Ascending aorta (tissue), 2 donors: ENCODE measurements at regions not wholly inside any gene's neighbourhood (a gene's known extent, or its start where the extent isn't known, plus 50 kb on each side); places are given as distances from the start of the nearest gene placed in this dataset.

Experiments used
- DNase-seq, 2 donors: peaks; one replicate each; pipeline ENCODE4 v3.0.0-alpha.2; 2019; ENCODE audit warnings: low spot score in 2 of 2
- H3K27ac ChIP-seq, 2 donors: fragments of 200-600 bp; sonication (generic); one replicate each; pipeline ENCODE4 v1.5.1; 2016 to 2017; ENCODE audit warnings: mild to moderate bottlenecking in 1 of 2
- H3K27me3 ChIP-seq: fragments of 200-600 bp; sonication (generic); one replicate; pipeline ENCODE4 v1.5.1; 2017
- H3K36me3 ChIP-seq, 2 donors: fragments of 200-600 bp; sonication (generic); one replicate each; pipeline ENCODE4 v1.5.1; 2016
- H3K4me1 ChIP-seq, 2 donors: fragments of 200-600 bp; sonication (generic); one replicate each; pipeline ENCODE4 v1.5.1; 2016 to 2017; ENCODE audit warnings: mild to moderate bottlenecking in 1 of 2
- H3K4me3 ChIP-seq, 2 donors: fragments of 200-600 bp; sonication (generic); one replicate each; pipeline ENCODE4 v1.5.1; 2016 to 2017; ENCODE audit warnings: mild to moderate bottlenecking in 1 of 2
- H3K9me3 ChIP-seq, 2 donors: fragments of 200-600 bp; sonication (generic); one replicate each; pipeline ENCODE4 v1.5.1; 2016
- intact Hi-C: fragments of 100-400 bp; cut with DNase I; formaldehyde crosslinking; loops from one replicate; pipeline ENCODE4 v1.15.1; 2023
- TF ChIP-seq, protein P1 (sequence below), 3 experiments: fragments of 200-600 bp in 2 of 3; fragments of 450-650 bp in 1 of 3; sonication (generic) in 2 of 3; IDR thresholded peaks; one replicate each; pipeline ENCODE4 v1.5.1; 2016 to 2019; ENCODE audit warnings: antibody characterized with exemption in 3 of 3, mild to moderate bottlenecking in 1 of 3, moderate library complexity in 1 of 3

DNA sequence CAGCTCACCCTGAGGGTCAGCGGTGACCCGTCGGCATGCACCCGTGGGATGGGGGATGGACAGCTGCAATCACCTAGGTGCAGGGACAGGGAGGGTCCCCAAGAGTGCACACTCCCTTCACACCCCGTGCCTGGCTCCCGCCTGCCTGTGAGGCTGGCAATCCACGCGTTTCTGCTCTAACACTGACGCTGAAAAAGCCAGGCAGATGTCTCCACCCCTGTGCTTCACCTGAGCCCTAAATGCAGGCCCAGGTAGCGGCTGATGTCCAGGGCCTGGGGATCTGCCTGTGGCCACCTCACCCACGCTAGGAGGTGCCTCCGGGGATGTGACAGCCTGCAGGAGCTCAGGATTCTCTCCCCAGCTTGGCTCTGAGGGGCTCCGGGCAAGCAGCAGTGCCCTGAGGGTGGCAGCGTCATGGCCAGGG is 212.0 kb upstream of the SALL3 start:
- intact Hi-C loops = no loop called here
- H3K36me3 ChIP-seq = no peaks in the 10 kb centered on the region
- TF ChIP-seq, protein P1, sequence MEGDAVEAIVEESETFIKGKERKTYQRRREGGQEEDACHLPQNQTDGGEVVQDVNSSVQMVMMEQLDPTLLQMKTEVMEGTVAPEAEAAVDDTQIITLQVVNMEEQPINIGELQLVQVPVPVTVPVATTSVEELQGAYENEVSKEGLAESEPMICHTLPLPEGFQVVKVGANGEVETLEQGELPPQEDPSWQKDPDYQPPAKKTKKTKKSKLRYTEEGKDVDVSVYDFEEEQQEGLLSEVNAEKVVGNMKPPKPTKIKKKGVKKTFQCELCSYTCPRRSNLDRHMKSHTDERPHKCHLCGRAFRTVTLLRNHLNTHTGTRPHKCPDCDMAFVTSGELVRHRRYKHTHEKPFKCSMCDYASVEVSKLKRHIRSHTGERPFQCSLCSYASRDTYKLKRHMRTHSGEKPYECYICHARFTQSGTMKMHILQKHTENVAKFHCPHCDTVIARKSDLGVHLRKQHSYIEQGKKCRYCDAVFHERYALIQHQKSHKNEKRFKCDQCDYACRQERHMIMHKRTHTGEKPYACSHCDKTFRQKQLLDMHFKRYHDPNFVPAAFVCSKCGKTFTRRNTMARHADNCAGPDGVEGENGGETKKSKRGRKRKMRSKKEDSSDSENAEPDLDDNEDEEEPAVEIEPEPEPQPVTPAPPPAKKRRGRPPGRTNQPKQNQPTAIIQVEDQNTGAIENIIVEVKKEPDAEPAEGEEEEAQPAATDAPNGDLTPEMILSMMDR (IDR thresholded peaks at IDR 0.05) = no peak

DNA sequence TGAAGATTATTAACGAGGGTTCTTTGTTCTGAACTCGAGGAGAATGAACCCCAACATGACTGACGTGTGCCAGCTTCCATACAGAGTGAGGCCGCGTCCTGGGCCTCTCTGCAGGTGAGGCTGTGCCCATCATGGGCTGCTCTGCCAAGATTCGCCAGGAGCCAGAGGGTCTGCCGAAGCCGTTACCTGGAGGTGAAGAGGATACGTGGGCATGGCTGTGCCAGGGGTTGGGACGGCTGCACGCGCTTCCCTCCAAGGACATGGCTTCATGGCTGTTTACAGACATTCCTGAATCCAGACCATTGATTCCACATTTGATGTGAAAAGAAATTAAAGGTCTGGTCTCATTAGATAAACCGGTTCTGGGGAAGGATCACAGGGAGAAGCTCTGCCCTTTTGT is 211.4 kb upstream of the SALL3 start:
- H3K9me3 ChIP-seq = no peaks in the 10 kb centered on the region
- TF ChIP-seq, protein P1 (IDR thresholded peaks at IDR 0.05) = no peak
- no peak for DNase-seq
- H3K27me3 ChIP-seq = no peaks in the 10 kb centered on the region
- H3K4me3 ChIP-seq = no peak overlapping the region
- no peaks in the 10 kb centered on the region for H3K4me1 ChIP-seq
- no peaks in the 10 kb centered on the region for H3K36me3 ChIP-seq
- no peak overlapping the region for H3K27ac ChIP-seq
- intact Hi-C loops = no loop called here

More for the DNA sequence above, 212.0 kb upstream of the SALL3 start:
- H3K27me3 ChIP-seq = no peaks in the 10 kb centered on the region
- no peaks in the 10 kb centered on the region for H3K4me1 ChIP-seq
- no peaks in the 10 kb centered on the region for H3K9me3 ChIP-seq
- DNase-seq = no peak
- H3K27ac ChIP-seq = no peak overlapping the region
- no peak overlapping the region for H3K4me3 ChIP-seq

GRCh38 chr18:78768656-78769501 is 210.7 kb upstream of the SALL3 start:
- Histone ChIP-seq H3K4me3 (no peak overlapping the region), H3K4me1 (no peaks in the 10 kb centered on the region), H3K9me3 (no peaks in the 10 kb centered on the region), H3K36me3 (no peaks in the 10 kb centered on the region), H3K27me3 (no peaks in the 10 kb centered on the region), H3K27ac (no peak overlapping the region)
- intact Hi-C loops = no loop called here
- TF ChIP-seq, protein P1 (IDR thresholded peaks at IDR 0.05) = no peak
- no peak for DNase-seq

GRCh38 chr18:78769502-78770105 is 210.0 kb upstream of the SALL3 start:
- no peaks in the 10 kb centered on the region for H3K27me3 ChIP-seq
- no peaks in the 10 kb centered on the region for H3K36me3 ChIP-seq
- H3K27ac ChIP-seq = no peak overlapping the region
- TF ChIP-seq, protein P1 (IDR thresholded peaks at IDR 0.05) = no peak
- no peaks in the 10 kb centered on the region for H3K9me3 ChIP-seq
- no peaks in the 10 kb centered on the region for H3K4me1 ChIP-seq
- no peak for DNase-seq
- intact Hi-C loops = no loop called here
- no peak overlapping the region for H3K4me3 ChIP-seq

GRCh38 chr18:78770139-78770822 is 209.3 kb upstream of the SALL3 start:
- H3K36me3 ChIP-seq = no peaks in the 10 kb centered on the region
- H3K9me3 ChIP-seq = no peaks in the 10 kb centered on the region
- no peak overlapping the region for H3K27ac ChIP-seq
- TF ChIP-seq, protein P1 (IDR thresholded peaks at IDR 0.05) = no peak
- H3K4me1 ChIP-seq = no peaks in the 10 kb centered on the region
- intact Hi-C loops = no loop called here
- no peaks in the 10 kb centered on the region for H3K27me3 ChIP-seq
- no peak overlapping the region for H3K4me3 ChIP-seq
- no peak for DNase-seq
